ENCODE measurements at regions not wholly inside any gene's neighbourhood (a gene's known extent, or its start where the extent isn't known, plus 50 kb on each side); places are given as distances from the start of the nearest gene placed in this dataset.

- Histone ChIP-seq H3K27ac (no peak overlapping the region), H3K36me3 (no peaks in the 10 kb centered on the region), H3K4me3 (no peak overlapping the region), H3K4me1 (no peaks in the 10 kb centered on the region), H3K9me3 (no peaks in the 10 kb centered on the region), H3K27me3 (no peaks in the 10 kb centered on the region)
- DNase-seq = no peak
- ATAC-seq = no peak
- intact Hi-C loops (cut with DNase I; ENCODE audit: low total_unique reads) (no loop called here), in situ Hi-C loops (cut with MboI; ENCODE audit: low sequenced_read_pairs in 4 of 4) (no loop called here)
- TF ChIP-seq CTCF (IDR thresholded peaks at IDR 0.05 in 4 of 5, conservative IDR thresholded peaks at IDR 0.05 in 1 of 5) (no peak), POLR2A (IDR thresholded peaks at IDR 0.05) (no peak)
Measured at GRCh38 chr2:198483051-198483450, 678.7 kb downstream of the PLCL1 start.

GRCh38 chr2:198479065-198479464 lies 674.7 kb downstream of the PLCL1 start:
- Histone ChIP-seq H3K27ac (no peak overlapping the region), H3K4me1 (no peaks in the 10 kb centered on the region), H3K36me3 (no peaks in the 10 kb centered on the region), H3K27me3 (no peaks in the 10 kb centered on the region), H3K9me3 (no peaks in the 10 kb centered on the region), H3K4me3 (no peak overlapping the region)
- intact Hi-C loops (cut with DNase I; ENCODE audit: low total_unique reads) (no loop called here), in situ Hi-C loops (cut with MboI; ENCODE audit: low sequenced_read_pairs in 4 of 4) (no loop called here)
- ATAC-seq (no peak), DNase-seq (no peak)
- TF ChIP-seq POLR2A (IDR thresholded peaks at IDR 0.05) (no peak), CTCF (IDR thresholded peaks at IDR 0.05 in 4 of 5, conservative IDR thresholded peaks at IDR 0.05 in 1 of 5) (no peak)

GRCh38 chr2:198478361-198478760 lies 674.0 kb downstream of the PLCL1 start:
- Histone ChIP-seq H3K4me3 (no peak overlapping the region), H3K27me3 (no peaks in the 10 kb centered on the region), H3K27ac (no peak overlapping the region), H3K36me3 (no peaks in the 10 kb centered on the region), H3K4me1 (no peaks in the 10 kb centered on the region), H3K9me3 (no peaks in the 10 kb centered on the region)
- DNase-seq = no peak
- ATAC-seq = no peak
- no peak for TF ChIP-seq POLR2A (IDR thresholded peaks at IDR 0.05)
- TF ChIP-seq CTCF (IDR thresholded peaks at IDR 0.05 in 4 of 5, conservative IDR thresholded peaks at IDR 0.05 in 1 of 5) = no peak
- intact Hi-C loops (cut with DNase I; ENCODE audit: low total_unique reads) (no loop called here), in situ Hi-C loops (cut with MboI; ENCODE audit: low sequenced_read_pairs in 4 of 4) (no loop called here)

- H3K4me3 ChIP-seq = no peak overlapping the region
- intact Hi-C loops (cut with DNase I; ENCODE audit: low total_unique reads) = no loop called here
- TF ChIP-seq POLR2A (IDR thresholded peaks at IDR 0.05) = no peak
- no peak for TF ChIP-seq CTCF (IDR thresholded peaks at IDR 0.05 in 4 of 5, conservative IDR thresholded peaks at IDR 0.05 in 1 of 5)
- H3K27me3 ChIP-seq = no peaks in the 10 kb centered on the region
- no peaks in the 10 kb centered on the region for H3K36me3 ChIP-seq
- no peaks in the 10 kb centered on the region for H3K4me1 ChIP-seq
- H3K9me3 ChIP-seq = no peaks in the 10 kb centered on the region
- DNase-seq (no peak), ATAC-seq (no peak)
- no peak overlapping the region for H3K27ac ChIP-seq
- in situ Hi-C loops (cut with MboI; ENCODE audit: low sequenced_read_pairs in 4 of 4) = no loop called here
Measured at GRCh38 chr2:198476007-198476406, 671.6 kb downstream of the PLCL1 start.

GRCh38 chr2:198471291-198471690 lies 666.9 kb downstream of the PLCL1 start:
- H3K9me3 ChIP-seq = no peaks in the 10 kb centered on the region
- H3K27ac ChIP-seq = no peak overlapping the region
- no peak for TF ChIP-seq CTCF (IDR thresholded peaks at IDR 0.05 in 4 of 5, conservative IDR thresholded peaks at IDR 0.05 in 1 of 5)
- no peak for TF ChIP-seq POLR2A (IDR thresholded peaks at IDR 0.05)
- no peaks in the 10 kb centered on the region for H3K4me1 ChIP-seq
- no peaks in the 10 kb centered on the region for H3K36me3 ChIP-seq
- ATAC-seq = no peak
- no peak overlapping the region for H3K4me3 ChIP-seq
- no peaks in the 10 kb centered on the region for H3K27me3 ChIP-seq
- in situ Hi-C loops (cut with MboI; ENCODE audit: low sequenced_read_pairs in 4 of 4) = no loop called here
- intact Hi-C loops (cut with DNase I; ENCODE audit: low total_unique reads) = no loop called here
- DNase-seq = no peak

Measured in gastrocnemius medialis (tissue), 4 donors.